ENCODE measurements at regions not wholly inside any gene's neighbourhood (a gene's known extent, or its start where the extent isn't known, plus 50 kb on each side); places are given as distances from the start of the nearest gene placed in this dataset.
A peak's percentile ranks its signal among the peaks of the same experiment; 100 is the strongest.
"Not testable (repeated sequence)": the region's sequence is repeated elsewhere in the genome, so short reads cannot be mapped to it uniquely, and the experiment has no call there.

DNA sequence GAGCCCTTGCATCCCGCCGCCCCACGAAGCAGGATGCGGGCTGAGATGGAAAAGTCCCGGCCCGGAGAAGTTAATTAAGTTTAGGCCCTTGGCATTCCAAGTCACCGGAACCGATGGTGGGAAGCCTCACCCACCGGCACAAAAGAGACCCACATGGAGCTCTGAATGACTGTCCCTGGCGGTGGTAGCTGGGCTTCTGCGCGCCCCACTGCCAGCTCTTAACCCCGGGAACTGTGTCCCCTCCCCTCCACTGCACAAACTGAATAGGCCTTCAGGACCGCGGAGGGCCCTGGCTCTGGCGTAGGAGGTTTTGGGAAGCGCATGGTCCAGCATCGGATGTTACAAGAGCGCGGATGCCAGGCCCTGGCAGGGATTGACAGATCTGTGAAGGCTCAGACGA lies 291.1 kb upstream of the TUT7 start:
- DNase-seq = no peak

DNA sequence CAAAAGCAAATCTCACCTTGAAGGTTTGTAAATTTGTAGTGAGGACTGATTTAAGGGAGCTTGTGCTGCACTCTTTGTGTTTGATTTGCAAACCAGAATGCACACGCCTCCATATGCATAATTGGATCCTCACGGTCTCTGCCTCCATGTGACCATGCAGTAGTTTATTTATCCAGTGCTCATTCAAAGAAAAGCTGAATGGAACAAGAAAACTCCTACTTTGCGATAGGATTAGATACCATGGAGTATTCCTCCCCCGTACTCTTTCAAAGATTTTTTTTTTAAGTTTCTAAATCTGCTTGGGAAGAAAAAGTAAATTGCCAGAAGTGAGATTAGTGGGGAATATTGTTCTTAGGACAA lies 290.4 kb upstream of the TUT7 start:
- DNase-seq = no peak

DNA sequence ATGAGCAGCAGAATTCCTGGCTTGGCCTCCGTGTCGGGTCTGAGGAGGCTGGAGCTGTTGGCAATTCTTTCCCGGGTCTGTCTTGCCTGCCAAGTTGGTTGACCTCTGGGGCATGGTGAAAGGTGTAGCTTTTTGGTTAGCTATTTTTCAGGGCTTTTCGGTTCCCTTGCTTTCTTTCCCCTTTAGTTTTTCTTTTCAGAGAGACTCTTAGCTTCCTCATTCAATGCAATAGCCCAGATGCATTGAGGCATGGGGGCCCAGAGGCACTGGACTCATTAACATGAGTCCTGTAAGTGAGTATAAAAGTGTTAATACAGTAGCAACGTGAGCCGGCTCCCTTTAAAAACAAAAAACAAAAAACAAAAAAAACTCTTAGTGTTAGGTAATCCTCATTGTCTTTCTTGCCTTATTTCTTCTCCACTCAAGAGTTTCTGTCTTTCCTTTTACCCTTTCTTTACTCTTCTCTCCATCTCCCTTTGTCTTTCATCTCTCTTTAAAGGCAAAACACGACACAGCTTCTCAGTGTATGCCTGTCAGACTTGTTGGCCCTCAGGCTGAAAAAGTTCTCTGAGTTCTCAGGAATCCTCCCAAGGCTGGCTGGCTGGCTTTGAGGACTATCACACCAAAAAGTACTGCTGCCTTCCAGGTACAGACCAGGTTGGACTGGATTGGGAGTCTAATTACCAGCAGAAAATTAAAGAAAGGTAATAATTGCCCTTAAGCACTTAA lies 289.9 kb upstream of the TUT7 start:
- no peak for DNase-seq

DNA sequence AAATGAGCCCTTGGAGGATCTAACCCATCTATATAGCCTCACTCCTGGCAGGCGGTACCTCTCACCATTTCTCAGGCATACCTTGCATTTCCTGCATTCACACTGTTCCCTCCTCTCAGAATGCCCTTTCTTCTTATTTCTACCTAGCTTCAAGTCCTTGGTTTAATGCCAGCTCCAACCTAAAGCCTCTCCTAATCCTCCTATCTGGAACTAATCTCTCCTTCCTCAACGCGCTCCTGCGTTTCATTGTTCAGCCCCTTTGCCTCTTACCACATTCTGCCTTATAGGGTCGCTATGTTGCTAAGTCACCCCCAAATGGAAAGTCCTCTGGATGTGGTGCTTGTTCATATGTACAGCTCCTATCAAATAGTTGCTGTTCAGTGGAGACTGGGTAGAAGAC lies 288.5 kb upstream of the TUT7 start:
- DNase-seq = no peak

DNA sequence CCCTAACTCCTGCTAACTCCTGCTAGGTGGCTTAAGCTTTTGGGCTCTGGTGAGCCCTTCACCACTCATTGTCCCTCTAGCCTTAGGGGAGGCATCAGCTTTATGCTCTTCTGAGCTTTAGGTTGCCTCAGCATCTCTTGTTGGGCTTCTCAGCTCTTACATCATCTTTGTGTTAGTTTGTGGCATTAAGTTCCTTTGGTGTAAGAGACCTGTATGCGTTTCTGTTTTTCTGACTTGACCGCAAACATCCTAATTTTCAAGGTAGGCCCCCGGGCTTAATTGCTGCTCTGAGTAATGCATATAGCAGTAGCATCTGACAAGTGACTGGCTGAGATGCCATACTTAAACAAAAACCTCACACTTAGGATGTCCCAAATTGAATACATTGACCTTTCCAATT lies 287.8 kb upstream of the TUT7 start:
- DNase-seq = no peak

DNA sequence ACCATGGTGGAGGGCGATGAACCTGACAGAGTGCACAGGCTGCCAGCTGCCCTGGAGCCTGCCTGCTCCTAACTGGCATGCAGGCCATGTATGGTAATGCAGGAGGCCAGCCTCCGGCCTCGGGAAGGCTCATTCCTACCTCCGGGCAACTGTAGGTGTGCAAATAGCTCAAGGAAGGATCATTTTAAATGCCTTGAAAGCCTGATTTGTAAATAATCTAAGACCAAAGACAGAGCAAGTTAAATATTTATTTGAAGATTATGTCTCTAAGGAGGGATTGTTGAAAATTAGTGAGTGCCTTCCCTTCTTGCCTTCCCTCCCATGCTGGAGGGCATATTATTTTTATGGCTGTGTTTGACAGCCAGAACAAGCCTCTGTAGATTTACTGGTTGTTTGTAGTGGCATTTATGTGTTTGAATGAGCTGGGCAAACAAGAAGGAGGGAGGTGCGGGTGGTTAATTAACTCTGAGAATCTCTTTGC lies 285.7 kb upstream of the TUT7 start:
- DNase-seq = no peak

DNA sequence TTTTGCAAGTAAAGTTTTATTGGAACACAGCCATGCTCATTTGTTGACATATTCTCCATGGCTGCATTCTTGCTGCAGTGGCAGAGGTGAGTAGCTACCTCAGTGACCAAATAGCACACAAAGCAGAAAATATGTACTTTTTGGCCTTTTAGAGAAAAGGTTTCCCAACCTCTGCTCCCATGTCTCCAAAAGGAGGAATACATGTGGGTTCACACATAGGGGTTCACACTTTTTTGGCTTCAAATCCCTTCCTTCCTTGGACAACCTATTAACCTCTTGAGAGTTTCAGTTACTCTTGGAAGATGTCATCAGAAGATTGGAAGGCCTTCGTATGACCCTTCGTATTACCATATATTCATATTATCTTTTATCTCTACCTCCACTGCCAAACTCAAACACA lies 285.1 kb upstream of the TUT7 start:
- DNase-seq = no peak

DNA sequence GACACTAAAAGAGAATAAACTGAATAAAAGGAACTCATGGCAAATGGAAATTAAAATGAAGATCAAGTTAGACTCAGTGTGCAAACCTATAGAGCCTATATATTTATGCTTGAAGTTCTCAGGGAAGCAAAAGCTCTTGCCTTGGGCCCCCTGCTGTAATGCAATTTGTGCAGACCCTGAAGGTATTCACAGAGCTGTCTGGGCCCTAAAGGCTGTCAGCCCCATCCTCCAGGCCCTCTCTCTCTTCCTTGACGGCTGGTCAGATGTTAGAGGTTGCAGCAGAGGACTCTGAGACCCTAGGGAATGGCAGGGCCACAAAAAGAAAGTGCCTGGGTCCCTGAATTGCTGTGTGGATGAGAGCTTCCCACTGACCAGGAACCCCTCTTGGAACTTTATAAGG lies 283.9 kb upstream of the TUT7 start:
- DNase-seq = no peak

DNA sequence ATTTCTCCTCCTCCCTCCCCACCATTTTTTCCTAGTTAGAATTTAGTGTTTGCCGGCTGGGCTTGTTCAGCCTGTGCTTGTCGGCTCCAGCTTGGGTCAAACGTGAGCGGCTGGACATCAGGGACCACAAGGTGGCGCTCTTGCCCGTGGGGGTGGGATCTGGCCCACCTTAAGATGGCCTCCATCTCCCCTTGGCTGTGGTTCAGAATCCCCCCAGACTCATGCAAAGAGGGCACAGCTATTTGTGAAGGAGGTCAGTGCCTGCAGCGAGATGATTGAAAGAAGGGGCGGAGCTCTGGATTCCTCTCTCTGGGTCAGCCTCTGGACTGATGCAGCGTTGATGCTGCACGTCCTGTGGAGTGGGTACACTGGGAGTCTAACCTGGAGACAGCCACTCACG lies 283.3 kb upstream of the TUT7 start:
- DNase-seq = no peak

DNA sequence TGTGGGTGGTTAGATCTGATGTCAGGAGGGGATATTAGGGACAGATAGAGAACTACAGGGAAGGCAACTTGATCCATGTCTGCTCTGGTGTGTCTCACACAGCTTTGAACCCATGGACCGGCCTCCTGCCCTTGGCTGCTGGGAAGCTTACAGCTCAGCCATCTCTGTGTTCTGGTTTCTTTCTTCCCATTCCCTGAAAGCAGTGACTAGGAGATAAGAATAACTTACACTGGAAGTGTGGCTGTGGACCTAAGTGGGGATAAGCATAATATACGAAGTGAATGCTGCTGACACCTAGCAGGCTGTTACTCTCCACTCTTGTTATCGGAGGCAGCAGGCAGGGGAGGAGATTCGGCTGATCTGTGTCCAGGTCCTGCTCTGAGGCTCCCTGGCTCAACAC lies 282.3 kb upstream of the TUT7 start:
- DNase-seq = no peak

DNA sequence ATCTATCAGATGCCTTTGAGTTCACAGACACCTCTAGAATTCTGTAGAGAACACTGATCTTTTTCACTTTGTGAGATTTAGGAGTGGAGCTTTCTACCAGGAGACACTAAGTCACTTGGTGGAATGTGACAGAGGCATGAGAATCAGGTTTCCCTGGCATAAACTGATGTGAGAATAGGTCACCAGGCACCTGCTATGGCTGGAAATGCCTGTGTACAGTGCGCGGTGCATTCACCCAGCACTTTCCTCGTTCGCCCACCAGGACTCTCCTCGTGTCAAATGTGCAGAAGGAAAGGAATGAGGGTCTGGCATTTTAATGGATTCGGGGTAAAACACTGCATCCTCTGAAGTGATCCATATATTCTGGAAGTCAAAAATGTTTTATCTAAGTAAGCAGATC lies 281.8 kb upstream of the TUT7 start:
- no peak for DNase-seq

DNA sequence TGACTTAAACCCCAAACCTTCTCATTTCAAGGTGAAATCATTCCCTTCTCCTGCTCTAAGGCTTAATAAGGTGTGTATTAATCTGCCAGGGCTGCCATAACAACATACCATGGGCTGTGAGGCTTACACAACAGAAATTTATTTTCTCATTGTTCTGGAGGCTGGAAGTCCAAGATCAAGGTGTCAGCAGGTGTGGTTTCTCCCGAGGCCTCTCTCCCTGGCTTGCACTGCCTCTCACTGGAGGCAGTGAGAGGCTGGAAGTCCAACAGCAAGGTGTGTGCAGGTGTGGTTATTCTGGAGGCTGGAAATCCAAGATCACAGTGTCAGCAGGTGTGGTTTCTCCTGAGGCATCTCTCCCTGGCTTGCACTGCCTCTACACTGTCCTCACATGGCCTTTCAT lies 280.3 kb upstream of the TUT7 start:
- no peak for DNase-seq

DNA sequence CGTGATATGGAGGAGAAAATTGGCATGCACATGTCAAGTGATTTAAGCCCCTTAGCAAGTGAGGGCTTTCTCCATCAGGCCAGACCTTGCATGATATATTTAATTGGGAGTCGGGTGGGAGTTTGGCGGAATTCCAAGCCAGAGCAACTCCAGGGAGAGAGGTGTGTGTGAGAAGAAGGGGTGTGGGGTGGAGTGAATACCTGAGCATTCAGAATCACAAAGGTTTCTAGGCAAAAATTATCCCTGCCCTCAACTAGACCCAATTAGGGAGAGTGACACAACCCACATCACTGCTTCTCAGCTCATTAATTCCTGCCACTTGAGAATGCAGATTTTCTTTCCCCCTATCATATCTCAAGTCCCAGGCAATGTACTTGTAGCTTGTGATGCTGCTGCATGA lies 279.7 kb upstream of the TUT7 start:
- DNase-seq = no peak

DNA sequence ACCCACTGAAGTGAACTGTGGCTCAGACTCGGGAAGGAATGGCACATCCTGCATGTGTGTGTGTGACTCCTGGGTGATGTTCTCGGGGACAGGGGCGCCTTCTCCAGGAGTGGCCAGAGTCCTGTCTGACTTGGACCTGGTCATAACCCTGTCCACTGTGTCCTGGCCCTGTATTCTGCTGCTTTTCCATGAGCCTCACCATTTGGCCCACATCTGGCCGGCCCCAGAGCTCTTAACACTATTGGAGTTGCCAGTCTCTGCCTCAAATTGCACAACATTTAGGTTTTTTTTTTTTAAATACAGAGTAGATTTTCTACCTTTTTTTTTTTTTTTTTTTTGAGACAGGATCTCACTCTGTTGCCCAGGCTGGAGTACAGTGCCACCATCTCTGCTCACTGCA lies 278.3 kb upstream of the TUT7 start:
- no peak for DNase-seq

DNA sequence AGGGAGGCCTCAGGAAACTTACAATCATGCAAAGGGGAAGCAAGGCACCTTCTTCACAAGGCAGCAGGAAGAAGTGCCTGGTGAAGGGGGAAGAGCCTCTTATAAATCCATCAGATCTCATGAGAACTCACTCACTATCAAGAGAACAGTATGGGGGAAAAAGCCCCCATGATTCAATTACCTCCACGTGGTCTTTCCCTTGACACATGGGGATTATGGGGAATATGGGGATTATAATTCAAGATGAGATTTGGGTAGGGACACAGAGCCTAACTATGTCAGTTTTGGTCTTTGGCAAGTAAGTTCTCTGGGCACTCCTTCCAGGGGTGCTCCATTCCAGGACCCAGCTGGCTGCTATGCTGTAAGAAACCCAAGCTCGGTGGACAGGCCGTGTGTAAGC lies 275.3 kb upstream of the TUT7 start:
- no peak for DNase-seq

DNA sequence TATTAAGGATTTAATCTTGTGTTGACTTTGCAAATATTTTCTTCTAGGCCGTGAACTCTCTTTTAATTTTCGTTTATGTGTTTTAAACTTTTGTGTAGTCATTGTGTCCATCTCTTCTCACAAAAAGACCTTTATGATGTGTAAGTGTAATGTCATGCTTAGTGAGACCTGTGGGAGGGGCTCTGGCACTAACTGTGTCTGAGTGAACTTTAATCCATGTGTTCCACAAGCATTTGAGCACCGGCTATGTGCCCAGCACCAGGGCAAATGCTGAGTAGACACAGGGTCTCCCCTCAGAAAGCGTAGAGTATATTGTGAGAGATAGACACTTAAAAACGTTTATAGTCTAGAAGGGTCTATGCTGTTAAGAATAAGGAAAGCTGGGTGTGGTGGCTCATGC lies 272.6 kb upstream of the TUT7 start:
- DNase-seq = no peak

DNA sequence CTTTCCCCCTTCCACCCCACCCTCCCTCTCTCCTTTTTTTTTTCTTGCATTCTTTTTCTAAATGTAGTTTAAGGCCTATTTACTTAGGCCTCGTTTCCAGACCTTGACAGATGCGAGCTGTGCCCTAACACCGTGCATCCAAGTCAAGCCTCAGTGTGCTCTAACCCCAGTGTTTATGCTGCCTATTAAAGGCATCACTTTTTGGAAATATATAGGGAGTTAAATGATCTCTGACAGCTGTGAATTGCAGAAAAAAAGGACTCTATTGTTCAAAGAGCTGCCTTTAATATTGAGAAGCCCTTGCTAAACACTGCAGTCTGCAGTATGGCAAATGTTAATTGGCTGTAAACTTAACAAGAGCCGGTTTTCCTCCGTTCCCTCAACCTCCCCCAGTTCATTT lies 270.4 kb upstream of the TUT7 start:
- no peak for DNase-seq

DNA sequence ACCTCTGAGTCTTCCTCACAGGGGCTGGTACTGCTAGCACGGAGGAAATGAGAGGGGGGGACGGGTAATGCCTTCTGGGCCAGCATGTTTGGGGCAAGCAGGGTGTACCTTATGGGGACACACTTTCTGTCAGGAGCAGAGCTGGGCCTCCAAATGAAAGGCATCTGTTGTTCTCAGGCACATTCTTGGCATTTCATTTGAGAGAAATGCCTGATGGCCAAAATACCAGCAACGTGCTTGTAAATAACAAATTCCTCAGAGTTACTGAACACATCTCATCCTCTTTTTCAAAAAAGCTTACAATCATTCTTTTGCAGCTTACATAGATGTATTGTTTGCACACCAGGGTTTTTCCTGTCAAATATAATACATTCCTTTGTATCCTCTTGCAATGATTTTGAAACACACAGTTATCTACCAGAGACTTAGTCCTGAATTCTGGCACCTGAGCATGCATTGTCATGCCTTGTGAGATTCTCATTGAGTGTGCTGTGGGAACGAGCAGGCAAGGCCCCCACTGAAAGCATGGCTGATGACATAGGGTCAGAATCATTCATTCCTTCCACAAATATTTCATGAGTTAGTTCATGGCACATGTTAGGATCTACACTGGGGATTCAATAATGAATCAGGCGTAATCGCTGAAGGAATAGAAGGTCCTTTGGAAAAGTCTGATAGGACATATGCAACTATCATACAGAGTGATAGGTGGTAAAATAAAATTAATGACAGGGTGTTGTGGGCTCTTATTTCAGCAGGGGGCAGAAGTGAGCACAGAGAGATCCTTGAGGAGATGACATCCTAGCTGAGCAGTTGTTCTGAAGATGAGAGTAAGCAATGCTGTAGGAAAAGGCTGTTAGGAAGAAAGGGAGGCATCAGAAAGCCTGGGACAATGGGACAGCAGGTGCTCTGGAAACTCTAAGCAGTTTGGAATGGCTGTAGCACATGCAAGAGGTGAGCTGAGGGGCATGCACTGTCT lies 260.9 kb upstream of the TUT7 start:
- peak; percentile 6 for DNase-seq

DNA sequence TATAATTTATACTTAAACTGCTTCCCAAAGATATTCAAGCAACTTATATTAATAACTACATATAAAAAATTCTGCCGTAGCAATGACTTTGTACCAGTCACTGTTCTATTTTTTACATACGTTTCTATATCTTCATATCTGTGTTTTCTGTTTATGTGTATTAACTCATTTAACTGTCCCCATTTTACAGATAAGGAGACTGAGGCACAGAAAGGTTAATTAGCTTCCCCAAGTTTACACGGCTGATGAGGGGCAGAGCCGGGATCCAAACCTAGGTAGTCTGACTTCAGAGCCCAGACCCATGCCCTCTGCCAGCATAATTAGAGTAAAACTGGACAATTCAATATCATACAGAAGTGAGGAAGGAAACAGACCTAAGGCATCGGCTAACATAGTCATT lies 259.7 kb upstream of the TUT7 start:
- no peak for DNase-seq

DNA sequence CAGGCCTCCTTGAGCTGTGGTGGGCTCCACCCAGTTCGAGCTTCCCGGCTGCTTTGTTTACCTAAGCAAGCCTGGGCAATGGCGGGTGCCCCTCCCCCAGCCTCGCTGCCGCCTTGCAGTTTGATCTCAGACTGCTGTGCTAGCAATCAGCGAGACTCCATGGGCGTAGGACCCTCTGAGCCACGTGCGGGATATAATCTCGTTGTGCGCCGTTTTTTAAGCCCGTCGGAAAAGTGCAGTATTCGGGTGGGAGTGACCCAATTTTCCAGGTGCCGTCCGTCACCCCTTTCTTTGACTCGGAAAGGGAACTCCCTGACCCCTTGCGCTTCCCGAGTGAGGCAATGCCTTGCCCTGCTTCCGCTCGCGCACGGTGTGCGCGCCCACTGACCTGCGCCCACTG lies 257.3 kb upstream of the TUT7 start:
- DNase-seq = not testable (repeated sequence)

DNA sequence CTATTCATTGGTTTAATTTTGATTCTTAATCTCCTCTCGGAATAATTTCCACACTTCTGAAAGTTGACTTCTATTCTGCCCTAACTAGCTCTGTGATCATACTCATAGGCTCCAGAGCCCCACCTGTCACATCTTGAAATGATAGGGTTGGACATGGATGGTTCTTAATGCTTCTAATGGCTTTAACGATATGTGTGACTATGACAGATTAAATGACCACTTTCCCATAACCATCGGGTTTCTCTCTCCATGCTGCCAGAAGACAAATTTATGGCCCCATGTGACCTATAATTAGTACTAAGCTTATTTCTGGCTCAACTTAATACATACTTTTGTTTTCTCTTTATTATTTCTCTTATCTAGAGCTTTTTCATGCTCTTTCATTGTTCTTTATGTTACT lies 251.1 kb upstream of the TUT7 start:
- no peak for DNase-seq

DNA sequence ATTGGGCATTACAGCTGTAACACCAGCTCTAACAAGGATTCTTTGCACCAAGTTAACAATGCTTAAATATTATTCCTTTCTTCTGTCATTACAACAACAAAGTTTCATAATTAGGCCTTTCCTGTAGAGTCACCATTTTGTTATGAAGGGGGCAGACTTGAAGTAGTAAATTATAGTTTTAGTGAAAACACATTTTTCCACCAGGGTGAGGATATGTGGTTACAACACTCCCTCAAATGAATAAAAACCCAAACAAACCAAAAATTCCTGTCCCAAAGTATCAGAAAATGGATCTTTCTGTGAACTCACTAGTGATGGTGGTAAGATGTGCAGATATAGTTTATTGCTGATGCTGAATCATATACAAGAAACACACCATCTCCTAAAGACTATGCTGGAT lies 250.5 kb upstream of the TUT7 start:
- no peak for DNase-seq

DNA sequence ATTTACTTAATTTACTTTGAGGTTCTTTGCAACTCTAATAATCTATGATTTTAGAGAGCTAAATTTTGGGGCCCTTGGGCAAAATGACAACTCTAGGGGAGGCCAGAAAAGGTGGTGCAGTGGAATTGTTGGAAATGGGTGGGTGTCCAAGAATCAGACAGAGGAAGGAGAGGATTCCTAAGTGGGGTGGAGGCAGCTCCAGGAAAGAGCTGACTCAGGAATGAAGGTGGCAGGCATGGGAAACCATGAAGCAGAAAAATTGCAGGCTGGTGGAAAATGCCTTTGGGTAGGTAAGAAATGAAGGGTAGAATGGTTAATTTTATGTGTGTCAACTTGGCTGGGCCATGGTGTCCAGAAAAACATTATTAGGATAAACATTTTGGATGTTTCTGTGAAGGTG lies 248.5 kb upstream of the TUT7 start:
- no peak for DNase-seq

DNA sequence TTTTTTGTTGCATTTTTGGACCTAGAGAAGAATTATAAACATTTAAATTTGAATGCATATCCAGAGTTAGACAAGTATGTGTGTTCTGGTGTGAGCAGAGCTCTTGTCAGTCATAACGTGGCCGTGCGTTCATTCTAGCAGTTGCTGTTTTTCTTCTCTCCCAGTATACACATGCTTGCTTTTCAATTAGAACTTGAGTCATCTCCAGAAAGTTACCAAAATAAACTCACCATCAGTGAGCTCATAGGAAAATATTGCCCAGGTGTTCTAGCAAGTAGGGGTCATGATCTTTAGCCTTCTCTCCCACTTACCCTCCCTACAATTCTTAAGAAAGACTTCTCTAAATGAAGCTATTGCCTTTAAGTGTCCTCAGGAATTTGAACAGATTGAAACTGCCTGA lies 247.5 kb upstream of the TUT7 start:
- DNase-seq = no peak
